Neural cell (in vitro differentiated cells): ENCODE measurements at regions not wholly inside any gene's neighbourhood (a gene's known extent, or its start where the extent isn't known, plus 50 kb on each side); places are given as distances from the start of the nearest gene placed in this dataset.

Source experiments
- EP300 ChIP-seq: fragments of 450-650 bp; conservative IDR thresholded peaks from 2 replicates; pipeline ENCODE4 v1.6.1; 2014; ENCODE audit warnings: antibody characterized with exemption, mild to moderate bottlenecking, moderate library complexity; ENCODE audit not compliant: poor library complexity, severe bottlenecking
- EZH2 ChIP-seq: fragments of 200-600, 300-800 bp; shearing (Covaris generic), sonication (generic); IDR thresholded peaks from 2 replicates; pipeline ENCODE4 v1.6.1; 2014; ENCODE audit warnings: antibody characterized with exemption, low read length, borderline replicate concordance, mild to moderate bottlenecking; ENCODE audit not compliant: insufficient read depth, poor library complexity, severe bottlenecking
- MXI1 ChIP-seq: fragments of 450-650 bp; conservative IDR thresholded peaks from 2 replicates; pipeline ENCODE4 v1.6.1; 2014; ENCODE audit warnings: antibody characterized with exemption, mild to moderate bottlenecking; ENCODE audit not compliant: poor library complexity, severe bottlenecking
- RAD21 ChIP-seq: fragments of 450-650 bp; conservative IDR thresholded peaks from 2 replicates; pipeline ENCODE4 v1.6.1; 2014; ENCODE audit warnings: antibody characterized with exemption, mild to moderate bottlenecking, moderate library complexity
- TAF1 ChIP-seq: IDR thresholded peaks from 2 replicates; pipeline ENCODE4 v1.6.1; 2012; ENCODE audit warnings: low read depth
- TF ChIP-seq, protein P1 (sequence below): fragments of 450-650 bp; IDR thresholded peaks from 2 replicates; pipeline ENCODE4 v1.5.1; 2014; ENCODE audit warnings: antibody characterized with exemption, mild to moderate bottlenecking, moderate library complexity; ENCODE audit not compliant: poor library complexity, severe bottlenecking
- TF ChIP-seq, protein P2 (sequence below): IDR thresholded peaks from 2 replicates; pipeline ENCODE4 v1.6.1; 2012; ENCODE audit warnings: borderline replicate concordance

DNA sequence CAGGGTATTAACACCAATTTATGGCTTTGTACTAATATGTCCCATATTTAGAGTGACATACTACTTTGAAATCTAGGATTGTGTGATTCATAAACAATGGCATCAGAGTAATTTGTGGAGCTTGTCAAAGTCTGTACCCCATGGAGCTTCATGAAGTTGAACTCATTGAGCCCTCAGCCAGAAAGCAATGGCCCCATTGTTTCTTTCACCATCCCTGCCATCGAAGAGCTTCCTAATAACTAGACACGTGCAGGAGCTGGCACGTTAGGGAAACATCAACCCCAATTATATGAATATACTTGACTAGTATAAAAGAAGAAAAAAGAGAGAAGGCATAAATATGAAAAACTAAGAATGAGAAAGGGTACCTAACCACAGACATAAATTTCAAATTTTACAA is 206.6 kb downstream of the CXCL12 start:
- TF ChIP-seq, protein P1, sequence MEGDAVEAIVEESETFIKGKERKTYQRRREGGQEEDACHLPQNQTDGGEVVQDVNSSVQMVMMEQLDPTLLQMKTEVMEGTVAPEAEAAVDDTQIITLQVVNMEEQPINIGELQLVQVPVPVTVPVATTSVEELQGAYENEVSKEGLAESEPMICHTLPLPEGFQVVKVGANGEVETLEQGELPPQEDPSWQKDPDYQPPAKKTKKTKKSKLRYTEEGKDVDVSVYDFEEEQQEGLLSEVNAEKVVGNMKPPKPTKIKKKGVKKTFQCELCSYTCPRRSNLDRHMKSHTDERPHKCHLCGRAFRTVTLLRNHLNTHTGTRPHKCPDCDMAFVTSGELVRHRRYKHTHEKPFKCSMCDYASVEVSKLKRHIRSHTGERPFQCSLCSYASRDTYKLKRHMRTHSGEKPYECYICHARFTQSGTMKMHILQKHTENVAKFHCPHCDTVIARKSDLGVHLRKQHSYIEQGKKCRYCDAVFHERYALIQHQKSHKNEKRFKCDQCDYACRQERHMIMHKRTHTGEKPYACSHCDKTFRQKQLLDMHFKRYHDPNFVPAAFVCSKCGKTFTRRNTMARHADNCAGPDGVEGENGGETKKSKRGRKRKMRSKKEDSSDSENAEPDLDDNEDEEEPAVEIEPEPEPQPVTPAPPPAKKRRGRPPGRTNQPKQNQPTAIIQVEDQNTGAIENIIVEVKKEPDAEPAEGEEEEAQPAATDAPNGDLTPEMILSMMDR = no peak
- TF ChIP-seq TAF1 = no peak
- TF ChIP-seq EZH2 = no peak
- no peak for TF ChIP-seq MXI1
- TF ChIP-seq RAD21 = no peak
- TF ChIP-seq, protein P2, sequence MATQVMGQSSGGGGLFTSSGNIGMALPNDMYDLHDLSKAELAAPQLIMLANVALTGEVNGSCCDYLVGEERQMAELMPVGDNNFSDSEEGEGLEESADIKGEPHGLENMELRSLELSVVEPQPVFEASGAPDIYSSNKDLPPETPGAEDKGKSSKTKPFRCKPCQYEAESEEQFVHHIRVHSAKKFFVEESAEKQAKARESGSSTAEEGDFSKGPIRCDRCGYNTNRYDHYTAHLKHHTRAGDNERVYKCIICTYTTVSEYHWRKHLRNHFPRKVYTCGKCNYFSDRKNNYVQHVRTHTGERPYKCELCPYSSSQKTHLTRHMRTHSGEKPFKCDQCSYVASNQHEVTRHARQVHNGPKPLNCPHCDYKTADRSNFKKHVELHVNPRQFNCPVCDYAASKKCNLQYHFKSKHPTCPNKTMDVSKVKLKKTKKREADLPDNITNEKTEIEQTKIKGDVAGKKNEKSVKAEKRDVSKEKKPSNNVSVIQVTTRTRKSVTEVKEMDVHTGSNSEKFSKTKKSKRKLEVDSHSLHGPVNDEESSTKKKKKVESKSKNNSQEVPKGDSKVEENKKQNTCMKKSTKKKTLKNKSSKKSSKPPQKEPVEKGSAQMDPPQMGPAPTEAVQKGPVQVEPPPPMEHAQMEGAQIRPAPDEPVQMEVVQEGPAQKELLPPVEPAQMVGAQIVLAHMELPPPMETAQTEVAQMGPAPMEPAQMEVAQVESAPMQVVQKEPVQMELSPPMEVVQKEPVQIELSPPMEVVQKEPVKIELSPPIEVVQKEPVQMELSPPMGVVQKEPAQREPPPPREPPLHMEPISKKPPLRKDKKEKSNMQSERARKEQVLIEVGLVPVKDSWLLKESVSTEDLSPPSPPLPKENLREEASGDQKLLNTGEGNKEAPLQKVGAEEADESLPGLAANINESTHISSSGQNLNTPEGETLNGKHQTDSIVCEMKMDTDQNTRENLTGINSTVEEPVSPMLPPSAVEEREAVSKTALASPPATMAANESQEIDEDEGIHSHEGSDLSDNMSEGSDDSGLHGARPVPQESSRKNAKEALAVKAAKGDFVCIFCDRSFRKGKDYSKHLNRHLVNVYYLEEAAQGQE = no peak
- TF ChIP-seq EP300 = no peak
